ENCODE measurements at regions not wholly inside any gene's neighbourhood (a gene's known extent, or its start where the extent isn't known, plus 50 kb on each side); places are given as distances from the start of the nearest gene placed in this dataset.

DNA sequence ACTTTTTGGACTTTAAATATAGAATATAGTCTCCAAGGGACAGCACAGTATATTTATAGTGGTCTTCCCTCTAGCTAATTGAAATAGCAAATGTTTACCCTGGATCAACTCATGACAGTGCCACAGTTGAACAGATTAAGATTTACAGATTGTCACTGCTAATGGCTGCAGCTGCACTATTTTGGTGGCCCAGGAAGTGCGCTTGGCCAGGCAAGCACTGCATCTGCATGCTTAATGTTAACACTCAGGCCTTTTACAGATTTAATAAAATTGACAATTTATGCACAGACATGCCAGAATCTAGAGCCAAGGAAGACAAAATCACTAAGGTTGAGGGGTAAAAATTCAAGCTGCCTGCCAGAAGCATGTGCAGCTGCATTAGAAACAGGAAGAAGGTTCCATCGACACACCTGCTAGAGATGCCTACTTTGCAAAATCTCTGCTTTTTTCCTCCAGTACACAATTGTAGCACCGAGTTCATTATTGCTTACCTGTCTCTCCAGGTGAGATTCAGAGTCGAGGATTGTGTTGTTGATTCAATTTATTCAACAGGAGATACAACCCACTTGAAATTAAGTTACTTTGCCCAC, 1042.3 kb upstream of the NRXN1 start:
- Histone ChIP-seq H3K9me3 (ENCODE audit: control insufficient read depth, low read depth, low read length) (no peaks in the 10 kb centered on the region), H3K4me1 (ENCODE audit: control insufficient read depth, insufficient read depth, low read length) (no peaks in the 10 kb centered on the region), H3K36me3 (ENCODE audit: control insufficient read depth, insufficient read depth, low read length) (no peaks in the 10 kb centered on the region), H3K4me3 (ENCODE audit: low read length) (no peak overlapping the region), H3K27ac (ENCODE audit: low read length) (no peak overlapping the region), H3K27me3 (ENCODE audit: control insufficient read depth, insufficient read depth, low read length) (no peaks in the 10 kb centered on the region)
- DNase-seq = no peak
- 94% methylated on average over 2 of the region's 4 CpGs for WGBS (ENCODE audit: insufficient coverage, low lambda C conversion rate)

DNA sequence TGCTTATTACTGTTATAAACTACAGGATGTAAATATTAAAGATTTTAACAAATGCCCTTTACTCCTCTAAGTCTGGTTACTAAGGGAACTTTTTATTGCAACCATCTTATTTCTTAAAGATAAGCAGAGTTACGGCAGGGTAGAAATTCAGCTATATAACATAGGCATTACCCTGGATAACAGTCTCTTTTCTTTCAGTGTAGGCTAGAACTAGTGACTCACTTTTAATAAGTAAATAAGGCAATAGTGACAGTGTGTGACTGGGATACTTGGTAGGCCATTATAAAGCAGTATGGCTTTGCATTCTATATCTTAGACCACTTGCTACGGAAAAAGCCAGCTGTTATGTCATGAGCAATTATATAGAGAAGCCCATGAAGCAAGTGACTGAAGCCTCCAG, 1041.0 kb upstream of the NRXN1 start:
- no peaks in the 10 kb centered on the region for H3K9me3 ChIP-seq (ENCODE audit: control insufficient read depth, low read depth, low read length)
- H3K27me3 ChIP-seq (ENCODE audit: control insufficient read depth, insufficient read depth, low read length) = no peaks in the 10 kb centered on the region
- no peak overlapping the region for H3K27ac ChIP-seq (ENCODE audit: low read length)
- 17% methylated on average over 1 of the region's 2 CpGs for WGBS (ENCODE audit: insufficient coverage, low lambda C conversion rate)
- no peaks in the 10 kb centered on the region for H3K4me1 ChIP-seq (ENCODE audit: control insufficient read depth, insufficient read depth, low read length)
- no peak overlapping the region for H3K4me3 ChIP-seq (ENCODE audit: low read length)
- peak in 1 of 2 donors; percentile 49 for DNase-seq
- H3K36me3 ChIP-seq (ENCODE audit: control insufficient read depth, insufficient read depth, low read length) = no peaks in the 10 kb centered on the region

DNA sequence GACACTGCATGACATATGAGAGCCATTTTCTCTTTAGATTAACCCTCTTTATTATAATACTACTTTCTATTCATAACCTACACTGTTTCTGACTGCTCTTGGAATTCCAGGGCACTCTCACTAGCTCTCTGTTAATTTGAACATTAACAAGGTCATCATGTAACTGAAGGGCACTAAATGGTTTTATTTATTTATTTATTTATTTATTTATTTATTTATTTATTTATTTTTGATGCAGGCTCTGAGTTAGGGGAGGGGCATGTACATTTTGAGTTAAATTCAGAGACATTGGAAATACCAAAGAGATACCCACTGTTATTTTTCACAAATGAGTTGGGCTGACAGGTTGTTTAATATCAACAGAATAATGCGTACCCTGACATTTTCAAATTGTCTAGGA, 1038.7 kb upstream of the NRXN1 start:
- Histone ChIP-seq H3K27ac (ENCODE audit: low read length) (no peak overlapping the region), H3K36me3 (ENCODE audit: control insufficient read depth, insufficient read depth, low read length) (no peaks in the 10 kb centered on the region), H3K4me3 (ENCODE audit: low read length) (no peak overlapping the region), H3K27me3 (ENCODE audit: control insufficient read depth, insufficient read depth, low read length) (no peaks in the 10 kb centered on the region), H3K9me3 (ENCODE audit: control insufficient read depth, low read depth, low read length) (no peaks in the 10 kb centered on the region), H3K4me1 (ENCODE audit: control insufficient read depth, insufficient read depth, low read length) (no peaks in the 10 kb centered on the region)
- WGBS (ENCODE audit: insufficient coverage, low lambda C conversion rate) = 100% methylated on average over 1 of the region's 1 CpG
- DNase-seq = no peak

DNA sequence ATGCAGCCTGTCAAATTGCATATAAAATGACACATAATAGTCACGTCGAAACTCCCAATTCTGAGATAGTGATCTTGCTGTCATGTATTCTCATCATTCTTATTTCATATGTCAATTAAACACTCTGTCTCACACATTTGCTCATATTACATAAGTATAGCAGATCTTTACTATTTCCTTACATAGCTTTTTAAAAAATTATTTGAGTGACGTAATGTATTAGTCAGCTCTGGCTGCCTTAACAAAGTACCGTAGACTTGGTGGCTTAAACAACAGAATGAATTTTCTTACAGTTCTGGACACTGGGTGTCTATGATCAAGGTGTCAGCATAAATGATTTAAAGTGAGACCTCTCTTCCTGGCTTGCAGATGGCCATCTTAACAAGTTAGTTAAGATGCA, 1032.3 kb upstream of the NRXN1 start:
- Histone ChIP-seq H3K27ac (ENCODE audit: low read length) (no peak overlapping the region), H3K4me3 (ENCODE audit: low read length) (no peak overlapping the region), H3K27me3 (ENCODE audit: control insufficient read depth, insufficient read depth, low read length) (no peaks in the 10 kb centered on the region), H3K9me3 (ENCODE audit: control insufficient read depth, low read depth, low read length) (no peaks in the 10 kb centered on the region), H3K4me1 (ENCODE audit: control insufficient read depth, insufficient read depth, low read length) (no peaks in the 10 kb centered on the region), H3K36me3 (ENCODE audit: control insufficient read depth, insufficient read depth, low read length) (no peaks in the 10 kb centered on the region)
- DNase-seq = no peak
- WGBS (ENCODE audit: insufficient coverage, low lambda C conversion rate) = 100% methylated on average over 1 of the region's 4 CpGs

DNA sequence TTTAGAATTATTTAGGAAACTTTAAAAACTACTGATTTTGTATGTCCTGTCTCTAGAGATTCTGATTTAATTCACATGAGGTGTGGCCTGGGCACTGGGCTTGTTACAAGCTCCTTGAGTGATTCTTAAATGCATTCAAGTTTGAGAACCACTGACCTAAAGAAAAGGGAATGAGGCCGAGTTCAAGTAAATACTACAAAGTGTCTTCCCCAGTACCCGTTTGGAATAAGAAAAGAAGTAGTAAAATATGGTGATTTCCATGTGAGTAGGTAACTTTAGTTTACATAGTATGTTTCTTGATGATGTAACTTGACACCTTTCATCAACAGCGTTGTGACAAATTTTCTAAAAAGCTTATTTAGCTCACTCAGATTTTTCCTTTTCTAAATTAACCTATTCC, 1022.9 kb upstream of the NRXN1 start:
- Histone ChIP-seq H3K36me3 (ENCODE audit: control insufficient read depth, insufficient read depth, low read length) (no peaks in the 10 kb centered on the region), H3K4me3 (ENCODE audit: low read length) (no peak overlapping the region), H3K27ac (ENCODE audit: low read length) (no peak overlapping the region), H3K9me3 (ENCODE audit: control insufficient read depth, low read depth, low read length) (no peaks in the 10 kb centered on the region), H3K4me1 (ENCODE audit: control insufficient read depth, insufficient read depth, low read length) (no peaks in the 10 kb centered on the region), H3K27me3 (ENCODE audit: control insufficient read depth, insufficient read depth, low read length) (no peaks in the 10 kb centered on the region)
- WGBS (ENCODE audit: insufficient coverage, low lambda C conversion rate) = no CpG with 5 or more reads among the region's 3 CpGs
- DNase-seq = no peak

DNA sequence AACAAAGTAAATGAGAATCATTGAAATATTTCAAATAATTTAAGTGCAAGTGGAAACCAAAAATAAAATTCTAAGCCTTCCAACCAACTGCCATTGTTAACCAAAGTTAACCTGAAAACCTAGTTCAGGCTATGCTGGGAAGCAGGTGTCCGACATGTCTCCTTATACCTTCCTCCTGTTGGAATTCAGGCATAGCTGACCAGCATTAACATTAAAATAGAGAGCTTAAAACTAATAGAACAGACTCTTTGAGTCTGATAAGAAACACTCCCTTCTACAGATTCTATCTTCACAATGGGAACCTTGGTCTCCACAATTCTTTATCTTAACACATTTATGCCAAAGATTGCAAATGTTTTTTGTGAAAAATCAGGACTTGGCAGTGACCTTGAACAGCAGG, 1004.9 kb upstream of the NRXN1 start:
- no peaks in the 10 kb centered on the region for H3K36me3 ChIP-seq (ENCODE audit: control insufficient read depth, insufficient read depth, low read length)
- H3K27ac ChIP-seq (ENCODE audit: low read length) = no peak overlapping the region
- no peaks in the 10 kb centered on the region for H3K4me1 ChIP-seq (ENCODE audit: control insufficient read depth, insufficient read depth, low read length)
- no peak overlapping the region for H3K4me3 ChIP-seq (ENCODE audit: low read length)
- H3K27me3 ChIP-seq (ENCODE audit: control insufficient read depth, insufficient read depth, low read length) = no peaks in the 10 kb centered on the region
- DNase-seq = no peak
- no CpG with 5 or more reads among the region's 1 CpG for WGBS (ENCODE audit: insufficient coverage, low lambda C conversion rate)
- H3K9me3 ChIP-seq (ENCODE audit: control insufficient read depth, low read depth, low read length) = no peaks in the 10 kb centered on the region

DNA sequence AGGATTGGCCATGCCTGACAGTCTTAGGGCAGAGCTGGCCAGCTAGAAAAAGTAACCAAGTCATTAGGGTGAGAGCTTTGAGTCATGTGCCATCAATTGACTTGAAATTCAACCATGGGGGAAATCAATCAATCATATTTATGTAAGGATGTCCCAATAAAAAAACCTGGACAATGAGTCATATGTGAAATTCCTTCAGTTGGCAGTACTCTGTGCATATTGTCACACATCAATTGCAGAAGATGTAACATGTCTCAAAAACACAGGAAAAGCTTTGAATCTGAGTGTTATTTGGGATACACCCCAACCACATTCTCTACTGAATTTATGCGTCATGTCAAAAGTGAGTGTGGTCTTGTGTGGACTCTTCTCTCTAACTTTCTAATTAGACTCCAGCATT, 1004.1 kb upstream of the NRXN1 start:
- H3K4me3 ChIP-seq (ENCODE audit: low read length) = no peak overlapping the region
- WGBS (ENCODE audit: insufficient coverage, low lambda C conversion rate) = no CpG with 5 or more reads among the region's 1 CpG

DNA sequence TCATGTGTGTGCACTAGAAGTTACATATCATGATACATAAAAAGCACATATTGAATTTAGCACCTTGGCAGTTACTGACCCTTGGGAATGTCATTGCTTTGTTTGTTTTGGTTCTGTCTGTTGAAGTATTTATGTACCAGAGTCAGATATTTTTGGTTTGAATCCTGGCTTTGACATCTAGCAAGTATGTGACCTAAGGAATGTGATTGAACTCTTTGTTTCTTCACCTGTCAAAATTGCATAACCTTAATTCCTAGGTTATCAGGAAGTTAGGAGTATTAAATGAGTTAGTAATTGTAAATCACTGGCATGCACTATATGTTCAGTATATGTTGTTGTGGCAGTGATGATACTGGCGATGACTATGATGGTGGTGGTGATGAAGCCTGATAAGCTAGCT, 1003.5 kb upstream of the NRXN1 start:
- no peaks in the 10 kb centered on the region for H3K9me3 ChIP-seq (ENCODE audit: control insufficient read depth, low read depth, low read length)
- 100% methylated on average over 1 of the region's 1 CpG for WGBS (ENCODE audit: insufficient coverage, low lambda C conversion rate)
- H3K27me3 ChIP-seq (ENCODE audit: control insufficient read depth, insufficient read depth, low read length) = no peaks in the 10 kb centered on the region
- H3K4me1 ChIP-seq (ENCODE audit: control insufficient read depth, insufficient read depth, low read length) = no peaks in the 10 kb centered on the region
- no peaks in the 10 kb centered on the region for H3K36me3 ChIP-seq (ENCODE audit: control insufficient read depth, insufficient read depth, low read length)
- DNase-seq = no peak
- no peak overlapping the region for H3K4me3 ChIP-seq (ENCODE audit: low read length)
- H3K27ac ChIP-seq (ENCODE audit: low read length) = no peak overlapping the region

More for the DNA sequence above, 1004.1 kb upstream of the NRXN1 start:
- no peaks in the 10 kb centered on the region for H3K4me1 ChIP-seq (ENCODE audit: control insufficient read depth, insufficient read depth, low read length)
- H3K9me3 ChIP-seq (ENCODE audit: control insufficient read depth, low read depth, low read length) = no peaks in the 10 kb centered on the region
- no peak for DNase-seq
- no peak overlapping the region for H3K27ac ChIP-seq (ENCODE audit: low read length)
- H3K36me3 ChIP-seq (ENCODE audit: control insufficient read depth, insufficient read depth, low read length) = no peaks in the 10 kb centered on the region
- H3K27me3 ChIP-seq (ENCODE audit: control insufficient read depth, insufficient read depth, low read length) = no peaks in the 10 kb centered on the region

DNA sequence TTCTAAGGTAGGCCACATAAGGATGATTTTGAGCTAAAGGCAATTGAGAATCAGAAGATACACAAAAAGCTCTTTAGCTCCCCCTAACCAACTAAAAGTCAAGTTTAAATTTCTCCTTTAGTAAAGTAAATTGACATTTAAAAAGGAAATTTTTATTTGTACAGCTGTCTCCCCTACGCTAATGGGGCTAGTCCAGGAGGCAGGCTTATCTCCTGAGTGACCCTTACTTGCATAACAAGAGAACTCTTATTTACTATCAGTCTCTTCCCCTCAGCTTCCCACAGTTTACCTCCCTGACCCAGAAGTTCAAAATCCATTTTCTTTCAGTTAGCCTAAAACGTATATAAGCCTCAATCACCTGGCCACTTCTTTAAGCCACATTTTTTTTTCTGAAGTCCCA, 1002.8 kb upstream of the NRXN1 start:
- H3K36me3 ChIP-seq (ENCODE audit: control insufficient read depth, insufficient read depth, low read length) = no peaks in the 10 kb centered on the region
- no peaks in the 10 kb centered on the region for H3K9me3 ChIP-seq (ENCODE audit: control insufficient read depth, low read depth, low read length)
- WGBS (ENCODE audit: insufficient coverage, low lambda C conversion rate) = no CpG with 5 or more reads among the region's 2 CpGs
- H3K4me3 ChIP-seq (ENCODE audit: low read length) = no peak overlapping the region
- DNase-seq = peak; percentile 3 to 6
- no peaks in the 10 kb centered on the region for H3K4me1 ChIP-seq (ENCODE audit: control insufficient read depth, insufficient read depth, low read length)
- H3K27me3 ChIP-seq (ENCODE audit: control insufficient read depth, insufficient read depth, low read length) = no peaks in the 10 kb centered on the region
- H3K27ac ChIP-seq (ENCODE audit: low read length) = no peak overlapping the region

DNA sequence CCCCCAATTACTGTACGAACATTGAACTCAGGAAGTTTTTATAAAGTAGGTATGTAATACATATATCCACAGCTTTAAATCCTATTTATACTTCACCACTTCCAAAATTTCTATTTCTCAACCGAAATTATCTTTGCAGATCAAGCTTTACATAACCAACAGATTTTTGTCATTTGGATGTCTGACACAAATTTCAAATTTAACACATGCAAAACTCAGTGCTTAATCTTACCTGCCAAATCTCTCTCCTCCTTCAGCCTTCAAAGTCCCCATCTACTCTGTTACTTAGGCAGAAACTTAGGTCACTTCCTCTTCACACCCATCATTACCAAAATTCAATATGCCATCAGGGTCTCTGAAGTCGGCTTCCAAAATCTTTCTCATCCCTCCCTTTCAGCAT, 990.1 kb upstream of the NRXN1 start:
- Histone ChIP-seq H3K4me1 (ENCODE audit: control insufficient read depth, insufficient read depth, low read length) (peaks cover 6% of the 10 kb centered on the region), H3K36me3 (ENCODE audit: control insufficient read depth, insufficient read depth, low read length) (no peaks in the 10 kb centered on the region), H3K27me3 (ENCODE audit: control insufficient read depth, insufficient read depth, low read length) (no peaks in the 10 kb centered on the region), H3K4me3 (ENCODE audit: low read length) (no peak overlapping the region), H3K27ac (ENCODE audit: low read length) (no peak overlapping the region), H3K9me3 (ENCODE audit: control insufficient read depth, low read depth, low read length) (no peaks in the 10 kb centered on the region)
- DNase-seq = no peak
- WGBS (ENCODE audit: insufficient coverage, low lambda C conversion rate) = 100% methylated on average over 2 of the region's 3 CpGs

DNA sequence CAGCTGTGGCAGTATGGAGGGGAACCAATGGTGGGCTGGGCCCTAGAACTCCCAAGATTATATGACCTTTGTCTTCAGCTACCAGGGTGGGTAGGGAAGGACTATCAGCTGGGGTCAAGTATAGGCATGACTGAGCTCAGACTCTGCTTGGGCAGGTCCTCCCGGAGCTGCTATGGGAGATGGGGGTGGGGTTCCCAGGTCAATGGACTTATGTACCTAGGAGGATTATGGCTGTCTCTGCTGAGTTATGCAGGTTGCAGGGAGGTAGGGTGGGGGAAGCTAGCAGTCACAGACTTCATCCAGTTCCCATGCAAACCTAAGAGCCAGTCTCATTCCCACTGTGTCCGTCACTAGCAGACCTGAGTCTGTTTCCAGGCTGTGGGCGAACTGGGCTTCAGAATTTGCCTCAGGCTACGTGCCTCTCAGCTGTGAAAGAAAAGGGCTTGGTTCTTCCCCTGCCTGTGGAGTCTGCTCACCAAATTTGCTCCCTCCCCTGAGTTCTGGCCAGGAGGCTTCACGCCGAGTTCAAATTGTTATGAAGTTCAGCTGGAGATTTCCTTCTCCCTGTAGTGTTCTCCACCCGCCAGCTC, 985.8 kb upstream of the NRXN1 start:
- no peaks in the 10 kb centered on the region for H3K9me3 ChIP-seq (ENCODE audit: control insufficient read depth, low read depth, low read length)
- H3K27me3 ChIP-seq (ENCODE audit: control insufficient read depth, insufficient read depth, low read length) = no peaks in the 10 kb centered on the region
- no peaks in the 10 kb centered on the region for H3K36me3 ChIP-seq (ENCODE audit: control insufficient read depth, insufficient read depth, low read length)
- DNase-seq = peak; percentile 54 to 68
- H3K4me3 ChIP-seq (ENCODE audit: low read length) = no peak overlapping the region
- WGBS (ENCODE audit: insufficient coverage, low lambda C conversion rate) = no CpG with 5 or more reads among the region's 7 CpGs
- H3K4me1 ChIP-seq (ENCODE audit: control insufficient read depth, insufficient read depth, low read length) = peaks cover 6% of the 10 kb centered on the region
- peak overlapping the region; percentile 30 for H3K27ac ChIP-seq (ENCODE audit: low read length)

All from large intestine (tissue), 3 donors.